Parathyroid adenoma (tissue), 2 donors: ENCODE measurements at regions not wholly inside any gene's neighbourhood (a gene's known extent, or its start where the extent isn't known, plus 50 kb on each side); places are given as distances from the start of the nearest gene placed in this dataset.

ENCODE experiments used
- H2AFZ ChIP-seq: fragments of 300-600 bp; sonication (generic); one replicate; pipeline ENCODE4 v1.7.0; 2017; ENCODE audit warnings: antibody characterized with exemption, mild to moderate bottlenecking
- H3K27ac ChIP-seq: fragments of 300-600 bp; sonication (generic); one replicate; pipeline ENCODE4 v1.7.0; 2017
- H3K27me3 ChIP-seq: fragments of 300-600 bp; sonication (generic); one replicate; pipeline ENCODE4 v1.7.0; 2017; ENCODE audit warnings: low read length; ENCODE audit not compliant: control insufficient read depth, insufficient read depth
- H3K36me3 ChIP-seq: fragments of 300-600 bp; sonication (generic); one replicate; pipeline ENCODE4 v1.7.0; 2017; ENCODE audit warnings: low read length; ENCODE audit not compliant: control insufficient read depth, insufficient read depth
- H3K4me1 ChIP-seq: fragments of 300-600 bp; sonication (generic); one replicate; pipeline ENCODE4 v1.7.0; 2017; ENCODE audit warnings: control low read depth
- H3K4me2 ChIP-seq: fragments of 300-600 bp; sonication (generic); one replicate; pipeline ENCODE4 v1.7.0; 2017; ENCODE audit warnings: low read length
- H3K4me3 ChIP-seq: fragments of 300-600 bp; sonication (generic); one replicate; pipeline ENCODE4 v1.7.0; 2017; ENCODE audit warnings: low read depth, low read length
- H3K79me2 ChIP-seq: fragments of 300-600 bp; sonication (generic); one replicate; pipeline ENCODE4 v1.7.0; 2017; ENCODE audit warnings: control low read depth
- H3K9ac ChIP-seq: fragments of 300-600 bp; sonication (generic); one replicate; pipeline ENCODE4 v1.7.0; 2017; ENCODE audit warnings: mild to moderate bottlenecking
- H3K9me3 ChIP-seq: fragments of 300-600 bp; sonication (generic); one replicate; pipeline ENCODE4 v1.7.0; 2017; ENCODE audit warnings: low read length; ENCODE audit not compliant: control insufficient read depth
- TF ChIP-seq, protein P1 (sequence below): fragments of 300-600 bp; sonication (generic); IDR thresholded peaks from one replicate; pipeline ENCODE4 v1.7.0; 2017; ENCODE audit warnings: antibody characterized with exemption, mild to moderate bottlenecking
- donor health status: primary hyperparathyroidism.

GRCh38 chr21:24577301-24577700, 1030.0 kb downstream of the MRPL39 start:
- TF ChIP-seq, protein P1, sequence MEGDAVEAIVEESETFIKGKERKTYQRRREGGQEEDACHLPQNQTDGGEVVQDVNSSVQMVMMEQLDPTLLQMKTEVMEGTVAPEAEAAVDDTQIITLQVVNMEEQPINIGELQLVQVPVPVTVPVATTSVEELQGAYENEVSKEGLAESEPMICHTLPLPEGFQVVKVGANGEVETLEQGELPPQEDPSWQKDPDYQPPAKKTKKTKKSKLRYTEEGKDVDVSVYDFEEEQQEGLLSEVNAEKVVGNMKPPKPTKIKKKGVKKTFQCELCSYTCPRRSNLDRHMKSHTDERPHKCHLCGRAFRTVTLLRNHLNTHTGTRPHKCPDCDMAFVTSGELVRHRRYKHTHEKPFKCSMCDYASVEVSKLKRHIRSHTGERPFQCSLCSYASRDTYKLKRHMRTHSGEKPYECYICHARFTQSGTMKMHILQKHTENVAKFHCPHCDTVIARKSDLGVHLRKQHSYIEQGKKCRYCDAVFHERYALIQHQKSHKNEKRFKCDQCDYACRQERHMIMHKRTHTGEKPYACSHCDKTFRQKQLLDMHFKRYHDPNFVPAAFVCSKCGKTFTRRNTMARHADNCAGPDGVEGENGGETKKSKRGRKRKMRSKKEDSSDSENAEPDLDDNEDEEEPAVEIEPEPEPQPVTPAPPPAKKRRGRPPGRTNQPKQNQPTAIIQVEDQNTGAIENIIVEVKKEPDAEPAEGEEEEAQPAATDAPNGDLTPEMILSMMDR = no peak
- Histone ChIP-seq H3K36me3 (no peaks in the 10 kb centered on the region), H3K27me3 (no peaks in the 10 kb centered on the region), H3K4me1 (no peaks in the 10 kb centered on the region), H3K79me2 (no peaks in the 10 kb centered on the region), H3K9me3 (no peaks in the 10 kb centered on the region), H3K9ac (no peak overlapping the region), H2AFZ (no peak overlapping the region), H3K27ac (no peak overlapping the region), H3K4me3 (no peak overlapping the region), H3K4me2 (no peak overlapping the region)

DNA sequence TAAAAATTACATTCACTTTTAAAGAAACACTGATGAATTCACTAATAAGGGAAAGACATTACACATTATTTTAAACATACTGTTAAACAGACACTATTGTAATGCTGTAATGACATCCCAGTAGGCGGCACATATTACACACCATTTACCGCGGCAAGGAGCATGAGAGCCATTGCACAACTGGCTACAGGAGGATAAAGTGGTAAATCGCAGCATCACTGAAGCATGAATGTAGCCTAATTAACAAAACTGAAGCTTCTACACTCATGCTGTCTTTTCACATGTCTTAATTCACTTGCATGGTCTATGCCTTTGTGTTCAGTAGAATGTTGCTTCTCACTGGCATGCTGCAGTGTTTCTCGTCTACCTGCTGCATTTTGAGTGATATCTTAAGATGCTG, 1046.0 kb downstream of the MRPL39 start:
- H3K27me3 ChIP-seq = no peaks in the 10 kb centered on the region
- no peaks in the 10 kb centered on the region for H3K9me3 ChIP-seq
- no peak overlapping the region for H3K9ac ChIP-seq
- TF ChIP-seq, protein P1 = no peak
- no peaks in the 10 kb centered on the region for H3K36me3 ChIP-seq
- H3K79me2 ChIP-seq = no peaks in the 10 kb centered on the region
- H3K4me3 ChIP-seq = no peak overlapping the region
- no peak overlapping the region for H3K27ac ChIP-seq
- H2AFZ ChIP-seq = no peak overlapping the region
- H3K4me1 ChIP-seq = no peaks in the 10 kb centered on the region
- H3K4me2 ChIP-seq = no peak overlapping the region

DNA sequence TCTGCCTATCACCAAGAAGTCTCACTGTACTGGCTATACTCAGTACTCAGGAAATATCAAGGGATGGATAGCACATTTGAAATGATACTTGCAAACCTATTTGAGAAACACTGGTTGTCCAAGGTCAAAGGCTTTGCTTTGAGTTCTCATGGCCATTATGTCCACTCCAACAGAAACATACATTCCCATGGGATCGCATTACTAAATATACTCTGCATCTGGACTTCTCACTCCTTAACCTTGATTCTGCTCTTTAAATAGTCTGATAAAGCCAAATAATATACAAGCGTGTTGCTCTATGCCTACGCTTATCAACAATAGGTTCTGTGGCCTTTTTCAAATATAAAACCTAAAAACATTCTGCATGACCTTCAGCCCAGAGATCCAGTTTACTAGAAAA, 1054.8 kb downstream of the MRPL39 start:
- Histone ChIP-seq H3K9me3 (no peaks in the 10 kb centered on the region), H3K4me1 (no peaks in the 10 kb centered on the region), H3K27ac (no peak overlapping the region), H3K9ac (no peak overlapping the region), H3K79me2 (no peaks in the 10 kb centered on the region), H3K4me2 (no peak overlapping the region), H2AFZ (no peak overlapping the region), H3K27me3 (no peaks in the 10 kb centered on the region), H3K4me3 (no peak overlapping the region), H3K36me3 (no peaks in the 10 kb centered on the region)
- TF ChIP-seq, protein P1 = no peak

GRCh38 chr21:24545807-24546361, 1061.4 kb downstream of the MRPL39 start:
- no peak overlapping the region for H3K27ac ChIP-seq
- H3K9me3 ChIP-seq = no peaks in the 10 kb centered on the region
- no peaks in the 10 kb centered on the region for H3K79me2 ChIP-seq
- no peaks in the 10 kb centered on the region for H3K27me3 ChIP-seq
- no peak overlapping the region for H3K9ac ChIP-seq
- H3K4me1 ChIP-seq = no peaks in the 10 kb centered on the region
- no peak overlapping the region for H3K4me2 ChIP-seq
- no peaks in the 10 kb centered on the region for H3K36me3 ChIP-seq
- H2AFZ ChIP-seq = no peak overlapping the region
- H3K4me3 ChIP-seq = no peak overlapping the region
- TF ChIP-seq, protein P1 = no peak

- no peak overlapping the region for H3K4me3 ChIP-seq
- no peak overlapping the region for H3K4me2 ChIP-seq
- H3K36me3 ChIP-seq = no peaks in the 10 kb centered on the region
- no peak overlapping the region for H3K27ac ChIP-seq
- H3K27me3 ChIP-seq = no peaks in the 10 kb centered on the region
- TF ChIP-seq, protein P1 = peak; percentile 9
- H3K4me1 ChIP-seq = no peaks in the 10 kb centered on the region
- H3K9me3 ChIP-seq = no peaks in the 10 kb centered on the region
- no peaks in the 10 kb centered on the region for H3K79me2 ChIP-seq
- H2AFZ ChIP-seq = no peak overlapping the region
- H3K9ac ChIP-seq = no peak overlapping the region
Observed at GRCh38 chr21:24514081-24514733, 1093.1 kb downstream of the MRPL39 start.
